ENCODE measurements at regions not wholly inside any gene's neighbourhood (a gene's known extent, or its start where the extent isn't known, plus 50 kb on each side); places are given as distances from the start of the nearest gene placed in this dataset.

- no peaks in the 10 kb centered on the region for H3K4me1 ChIP-seq
- no peaks in the 10 kb centered on the region for H3K27me3 ChIP-seq
- no peak for DNase-seq
- no peaks in the 10 kb centered on the region for H3K9me3 ChIP-seq
- intact Hi-C loops (cut with DNase I; ENCODE audit: low total_unique reads), result no loop called here
- no peak overlapping the region for H3K27ac ChIP-seq
- no peak overlapping the region for H3K4me3 ChIP-seq
- no peaks in the 10 kb centered on the region for H3K36me3 ChIP-seq
- TF ChIP-seq, protein P1, sequence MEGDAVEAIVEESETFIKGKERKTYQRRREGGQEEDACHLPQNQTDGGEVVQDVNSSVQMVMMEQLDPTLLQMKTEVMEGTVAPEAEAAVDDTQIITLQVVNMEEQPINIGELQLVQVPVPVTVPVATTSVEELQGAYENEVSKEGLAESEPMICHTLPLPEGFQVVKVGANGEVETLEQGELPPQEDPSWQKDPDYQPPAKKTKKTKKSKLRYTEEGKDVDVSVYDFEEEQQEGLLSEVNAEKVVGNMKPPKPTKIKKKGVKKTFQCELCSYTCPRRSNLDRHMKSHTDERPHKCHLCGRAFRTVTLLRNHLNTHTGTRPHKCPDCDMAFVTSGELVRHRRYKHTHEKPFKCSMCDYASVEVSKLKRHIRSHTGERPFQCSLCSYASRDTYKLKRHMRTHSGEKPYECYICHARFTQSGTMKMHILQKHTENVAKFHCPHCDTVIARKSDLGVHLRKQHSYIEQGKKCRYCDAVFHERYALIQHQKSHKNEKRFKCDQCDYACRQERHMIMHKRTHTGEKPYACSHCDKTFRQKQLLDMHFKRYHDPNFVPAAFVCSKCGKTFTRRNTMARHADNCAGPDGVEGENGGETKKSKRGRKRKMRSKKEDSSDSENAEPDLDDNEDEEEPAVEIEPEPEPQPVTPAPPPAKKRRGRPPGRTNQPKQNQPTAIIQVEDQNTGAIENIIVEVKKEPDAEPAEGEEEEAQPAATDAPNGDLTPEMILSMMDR (IDR thresholded peaks at IDR 0.05), result no peak
These were observed 82.5 kb upstream of the BCL6 start for GRCh38 chr3:187827723-187828122.

DNA sequence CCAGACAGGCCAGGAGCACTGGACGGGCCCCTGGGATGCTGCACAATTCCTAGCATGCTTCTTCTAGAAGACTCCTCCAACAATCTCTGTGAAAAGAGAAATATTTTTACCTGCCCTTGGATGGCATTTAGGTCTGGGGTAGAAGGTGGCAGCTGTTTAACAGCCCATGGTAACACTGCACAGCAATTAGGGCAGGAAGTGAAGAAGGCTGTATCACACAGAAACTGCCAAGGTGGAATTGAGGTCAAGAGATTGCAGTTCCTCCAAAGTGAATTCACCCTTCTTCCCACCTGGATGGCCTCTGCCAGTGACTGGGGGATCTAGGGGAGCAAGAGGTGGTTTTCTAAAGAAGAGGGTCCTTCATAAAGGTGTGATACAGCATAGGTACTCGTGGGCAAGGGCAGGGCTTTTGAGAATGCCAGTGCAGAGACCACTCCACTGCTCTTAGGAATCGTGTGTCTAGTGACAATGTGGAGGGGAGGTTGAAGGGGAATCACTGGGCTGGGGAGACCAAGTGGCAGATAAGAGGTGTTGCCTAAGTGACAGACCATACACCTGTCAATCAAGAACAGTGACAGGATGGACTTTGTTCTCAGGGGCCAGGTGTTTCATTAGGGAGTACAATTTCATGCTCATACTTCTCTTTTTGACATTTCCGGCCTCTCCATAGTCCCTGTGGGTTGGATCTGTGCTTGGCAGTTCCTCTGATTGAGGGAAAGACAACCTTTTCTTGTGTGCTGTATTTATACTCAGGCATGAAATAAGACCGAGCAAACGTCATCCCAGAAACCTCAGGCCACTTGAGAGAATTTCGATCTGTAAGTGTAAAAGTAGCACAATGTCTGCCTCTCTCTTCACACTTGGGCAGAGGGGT is 83.5 kb upstream of the BCL6 start:
- intact Hi-C loops (cut with DNase I; ENCODE audit: low total_unique reads), result no loop called here
- H3K4me3 ChIP-seq, result no peak overlapping the region
- DNase-seq, result no peak

GRCh38 chr3:187830181-187830580 is 84.9 kb upstream of the BCL6 start:
- no peak for DNase-seq
- no peak overlapping the region for H3K4me3 ChIP-seq
- TF ChIP-seq, protein P1 (IDR thresholded peaks at IDR 0.05), result no peak
- H3K4me1 ChIP-seq, result no peaks in the 10 kb centered on the region
- intact Hi-C loops (cut with DNase I; ENCODE audit: low total_unique reads), result no loop called here
- no peaks in the 10 kb centered on the region for H3K36me3 ChIP-seq
- H3K27ac ChIP-seq, result no peak overlapping the region
- no peaks in the 10 kb centered on the region for H3K9me3 ChIP-seq
- H3K27me3 ChIP-seq, result no peaks in the 10 kb centered on the region

More for the DNA sequence above, 83.5 kb upstream of the BCL6 start:
- no peaks in the 10 kb centered on the region for H3K27me3 ChIP-seq
- no peaks in the 10 kb centered on the region for H3K9me3 ChIP-seq
- no peak overlapping the region for H3K27ac ChIP-seq
- TF ChIP-seq, protein P1 (IDR thresholded peaks at IDR 0.05), result no peak
- H3K4me1 ChIP-seq, result no peaks in the 10 kb centered on the region
- H3K36me3 ChIP-seq, result no peaks in the 10 kb centered on the region

DNA sequence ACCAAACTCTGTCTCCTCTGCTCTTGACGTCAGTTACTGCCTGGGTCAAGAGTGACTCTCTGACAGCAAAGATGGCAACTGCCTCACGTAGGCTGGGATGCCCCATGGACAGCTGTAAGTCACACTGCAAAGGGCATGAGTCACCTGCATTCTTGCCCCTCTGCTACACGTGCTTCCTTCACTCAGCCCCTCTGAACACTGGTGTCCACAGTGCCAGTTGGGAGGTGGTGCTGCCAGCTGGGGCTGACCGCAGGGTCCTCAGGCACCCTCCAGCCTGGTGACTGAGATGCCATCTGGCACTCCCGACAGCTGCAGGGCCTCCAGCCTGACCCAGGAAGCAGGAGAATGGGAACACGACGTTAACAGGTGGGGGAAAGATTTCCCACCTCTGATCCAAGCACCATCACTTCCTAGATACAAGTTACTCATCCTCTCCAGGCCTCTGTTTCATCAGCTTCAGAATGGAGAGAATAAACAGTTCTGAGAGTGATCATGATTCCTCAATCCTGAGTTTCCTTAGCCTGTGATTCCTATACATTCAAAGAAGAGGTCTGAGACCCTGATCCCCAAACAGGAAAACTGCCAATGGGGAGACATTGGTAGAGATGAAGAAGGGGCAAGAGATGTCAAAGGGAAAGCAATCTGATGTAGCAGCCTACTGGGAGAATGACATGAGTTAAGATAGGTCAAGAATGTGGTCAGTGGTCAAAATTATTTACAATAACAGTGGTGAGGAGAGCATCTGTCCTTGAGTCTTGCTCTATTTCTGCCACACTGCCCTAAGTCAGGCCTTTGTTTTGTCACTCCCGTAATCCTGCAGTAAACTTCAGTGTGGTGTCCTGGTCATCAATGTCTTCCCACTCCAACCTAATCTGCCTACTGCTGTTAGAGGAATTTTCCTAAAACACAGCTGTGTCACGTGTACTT is 86.1 kb upstream of the BCL6 start:
- Histone ChIP-seq H3K4me3 (no peak overlapping the region), H3K27me3 (no peaks in the 10 kb centered on the region), H3K27ac (no peak overlapping the region), H3K9me3 (no peaks in the 10 kb centered on the region), H3K36me3 (no peaks in the 10 kb centered on the region), H3K4me1 (no peaks in the 10 kb centered on the region)
- TF ChIP-seq, protein P1 (IDR thresholded peaks at IDR 0.05), result no peak
- DNase-seq, result no peak
- intact Hi-C loops (cut with DNase I; ENCODE audit: low total_unique reads), result no loop called here

GRCh38 chr3:187832202-187832601 is 86.9 kb upstream of the BCL6 start:
- Histone ChIP-seq H3K4me3 (no peak overlapping the region), H3K27ac (no peak overlapping the region), H3K36me3 (no peaks in the 10 kb centered on the region), H3K4me1 (peaks cover 0 to 6% (median 0%) of the 10 kb centered on the region in 4 donors), H3K9me3 (no peaks in the 10 kb centered on the region), H3K27me3 (no peaks in the 10 kb centered on the region)
- DNase-seq, result no peak
- intact Hi-C loops (cut with DNase I; ENCODE audit: low total_unique reads), result no loop called here
- TF ChIP-seq, protein P1 (IDR thresholded peaks at IDR 0.05), result no peak
